ENCODE measurements at regions not wholly inside any gene's neighbourhood (a gene's known extent, or its start where the extent isn't known, plus 50 kb on each side); places are given as distances from the start of the nearest gene placed in this dataset.

- DNase-seq, result no peak
Measured at GRCh38 chr2:111706481-111707001, 177.5 kb downstream of the ANAPC1 start.

GRCh38 chr2:111707700-111708099 lies 176.3 kb downstream of the ANAPC1 start:
- no peak for DNase-seq

GRCh38 chr2:111708476-111709180 lies 175.4 kb downstream of the ANAPC1 start:
- DNase-seq, result no peak

- DNase-seq, result no peak
Measured at GRCh38 chr2:111709321-111709720, 174.7 kb downstream of the ANAPC1 start.

- DNase-seq, result no peak
Measured at GRCh38 chr2:111710085-111710484, 173.9 kb downstream of the ANAPC1 start.

GRCh38 chr2:111710613-111711012 lies 173.4 kb downstream of the ANAPC1 start:
- no peak for DNase-seq

- no peak for DNase-seq
Measured at GRCh38 chr2:111711270-111711669, 172.7 kb downstream of the ANAPC1 start.

- no peak for DNase-seq
Measured at GRCh38 chr2:111712361-111712760, 171.6 kb downstream of the ANAPC1 start.

GRCh38 chr2:111712940-111713515 lies 171.0 kb downstream of the ANAPC1 start:
- DNase-seq, result no peak

GRCh38 chr2:111715987-111716904 lies 167.7 kb downstream of the ANAPC1 start:
- no peak for DNase-seq

GRCh38 chr2:111716905-111717775 lies 166.9 kb downstream of the ANAPC1 start:
- no peak for DNase-seq

All from DMS153 (cell line).